NCI-H2196 treated with DMSO at 0.1 percent for 48 hours (cell line): ENCODE measurements at regions not wholly inside any gene's neighbourhood (a gene's known extent, or its start where the extent isn't known, plus 50 kb on each side); places are given as distances from the start of the nearest gene placed in this dataset.
"Not testable (repeated sequence)": the region's sequence is repeated elsewhere in the genome, so short reads cannot be mapped to it uniquely, and the experiment has no call there.

ENCODE experiments used
- DNase-seq: peaks from one replicate; lab custom pipeline; 2025; ENCODE audit not compliant: unreplicated experiment; lab: John Stamatoyannopoulos, UW

DNA sequence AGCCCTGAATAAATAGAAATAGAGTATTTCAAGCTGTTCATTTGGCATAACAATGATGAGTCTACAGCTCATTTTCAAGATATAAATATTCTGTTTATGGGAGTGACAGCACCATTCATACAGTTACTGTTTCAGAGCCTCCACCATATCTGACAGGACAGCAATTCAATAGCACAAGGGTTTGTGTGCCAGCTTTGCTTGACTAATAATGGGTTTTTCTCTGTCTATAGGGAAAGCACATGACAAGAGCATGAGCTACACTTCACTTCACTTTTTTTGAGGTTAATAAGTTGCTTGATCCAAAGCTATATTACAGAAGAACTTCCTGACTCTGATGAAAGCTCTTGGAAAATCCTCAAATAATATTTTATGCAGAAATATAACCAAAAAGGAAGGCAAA, 297.1 kb downstream of the RPIA start:
- DNase-seq = not testable (repeated sequence)

DNA sequence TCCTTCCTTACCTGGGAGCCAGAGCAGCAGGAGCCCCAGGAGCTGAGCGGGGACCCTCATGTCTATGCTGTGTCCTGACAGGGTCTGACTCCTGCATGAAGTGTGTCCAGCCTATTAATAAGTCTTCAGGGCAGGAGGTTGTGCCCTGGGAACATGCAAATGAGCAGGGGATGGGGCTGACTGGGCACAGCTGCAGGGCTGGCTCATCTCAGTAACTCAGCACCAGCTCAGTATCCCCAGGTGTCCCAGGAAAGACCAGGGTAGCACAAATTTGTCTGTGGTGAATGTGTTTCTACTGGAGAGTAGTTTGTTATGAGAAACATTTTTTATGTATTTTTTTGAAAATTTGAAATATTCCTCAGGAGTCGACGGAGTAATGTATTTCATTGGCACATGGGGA, 301.3 kb downstream of the RPIA start:
- DNase-seq = not testable (repeated sequence)

DNA sequence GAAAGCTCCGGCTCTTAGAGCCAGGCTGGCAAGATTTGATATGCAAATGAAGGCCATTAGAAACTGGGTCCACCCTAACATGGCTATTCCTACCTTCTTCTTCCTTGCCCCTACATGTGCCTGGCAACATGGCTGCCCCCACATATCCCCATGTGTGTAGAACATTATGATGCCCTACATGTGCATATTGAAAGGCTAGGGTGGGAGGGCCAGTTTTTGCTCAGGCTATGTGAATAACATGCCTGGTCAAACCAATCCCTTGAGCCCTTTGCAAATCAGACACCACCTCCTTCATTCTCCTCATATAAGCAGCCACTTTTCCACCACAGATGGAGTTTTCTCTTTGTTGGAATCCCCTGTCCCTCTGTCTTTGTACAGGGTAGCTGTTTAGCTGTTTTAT, 303.4 kb downstream of the RPIA start:
- DNase-seq = not testable (repeated sequence)

DNA sequence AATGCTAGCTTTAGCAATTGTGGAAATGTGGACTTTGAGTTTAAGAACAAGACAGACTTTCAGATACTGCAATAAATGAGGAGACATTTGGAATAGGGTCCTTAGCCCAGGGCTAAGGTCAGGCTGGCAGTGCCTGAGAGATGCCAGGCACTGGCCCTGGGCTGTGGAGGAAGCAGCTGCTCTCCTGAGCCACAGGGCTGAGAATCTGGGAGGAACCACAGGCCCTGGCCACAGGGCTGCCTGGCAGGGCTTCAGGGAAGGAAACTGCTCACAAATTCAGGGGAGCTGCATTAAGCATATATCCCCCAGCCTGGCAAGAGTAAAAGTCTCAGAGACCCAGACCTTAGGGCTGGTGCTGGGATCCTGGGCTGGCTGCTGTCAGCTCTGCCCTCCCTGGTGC, 305.1 kb downstream of the RPIA start:
- DNase-seq = not testable (repeated sequence)

DNA sequence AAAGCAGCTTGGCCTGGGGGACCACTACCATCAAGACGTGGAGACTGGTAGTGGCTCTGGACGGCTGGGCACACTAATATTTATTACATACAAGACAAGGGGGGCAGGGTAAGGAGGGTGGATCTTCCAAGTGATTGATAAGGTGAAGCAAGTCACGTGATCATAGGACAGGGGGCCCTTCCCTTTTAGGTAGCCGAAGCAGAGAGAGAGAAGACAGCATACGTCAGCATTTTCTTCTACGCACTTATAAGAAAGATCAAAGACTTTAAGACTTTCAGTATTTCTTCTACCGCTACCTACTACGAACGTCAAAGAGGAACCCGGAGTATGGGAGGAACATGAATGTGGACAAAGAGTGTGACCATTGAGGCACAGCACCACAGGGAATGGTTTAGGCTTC, 307.9 kb downstream of the RPIA start:
- DNase-seq = no peak

DNA sequence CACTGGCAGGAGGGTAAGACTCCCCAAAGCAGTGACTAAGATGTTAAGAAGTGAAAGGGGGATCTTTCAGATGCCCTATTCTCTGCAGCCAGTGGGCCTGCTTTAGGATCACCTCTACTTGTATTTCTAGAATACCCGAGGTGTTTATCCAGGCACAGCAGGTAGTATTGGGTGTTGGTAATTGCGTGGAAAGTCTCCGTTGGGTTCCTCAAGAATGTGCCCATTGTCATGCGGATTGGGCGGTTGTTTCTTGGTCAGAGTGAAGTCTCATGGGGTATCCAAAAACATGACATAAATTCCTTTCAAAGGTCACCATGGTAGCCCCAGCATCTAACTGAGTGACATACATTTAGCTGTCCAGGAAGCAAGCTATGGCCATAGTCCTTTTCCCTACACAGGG, 308.8 kb downstream of the RPIA start:
- DNase-seq = no peak

DNA sequence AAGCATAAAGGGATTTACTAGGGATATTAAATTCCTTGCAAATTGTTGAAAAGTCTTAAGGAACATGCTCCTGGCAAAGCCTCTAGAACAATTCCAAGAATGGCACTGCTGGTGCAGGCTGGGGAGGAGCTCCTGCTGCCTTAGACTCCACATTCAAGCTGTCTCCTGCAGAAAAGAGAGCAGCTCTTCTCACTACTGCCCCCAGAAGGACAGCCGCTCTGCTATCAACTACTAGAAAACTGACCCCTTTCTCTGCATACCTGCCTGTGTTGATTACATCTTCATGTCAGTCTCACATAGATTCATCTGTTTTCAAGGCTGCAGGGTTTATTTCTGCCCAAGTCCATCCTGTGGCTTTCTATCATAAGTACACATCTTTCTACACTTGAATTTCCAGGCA, 312.8 kb downstream of the RPIA start:
- DNase-seq = not testable (repeated sequence)

DNA sequence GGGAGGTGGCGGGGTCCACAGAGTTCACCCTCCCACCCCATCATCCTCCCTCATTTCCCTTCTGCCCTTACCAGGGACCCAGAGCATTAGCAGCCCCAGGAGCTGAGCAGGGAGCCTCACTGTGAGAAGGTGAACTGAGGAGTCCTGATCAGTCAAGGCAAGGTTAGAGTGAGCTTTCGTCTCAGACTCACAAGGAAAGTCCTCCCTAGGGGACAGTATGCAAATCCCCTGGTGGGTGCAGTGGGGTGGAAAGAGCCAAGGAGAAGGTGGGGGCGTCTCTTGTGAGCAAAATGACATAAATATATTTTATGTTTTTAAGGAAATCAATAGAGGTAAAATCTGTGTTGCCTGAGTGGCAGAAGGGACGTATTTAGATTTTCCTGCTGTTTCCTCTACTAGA, 329.1 kb downstream of the RPIA start:
- DNase-seq = not testable (repeated sequence)

DNA sequence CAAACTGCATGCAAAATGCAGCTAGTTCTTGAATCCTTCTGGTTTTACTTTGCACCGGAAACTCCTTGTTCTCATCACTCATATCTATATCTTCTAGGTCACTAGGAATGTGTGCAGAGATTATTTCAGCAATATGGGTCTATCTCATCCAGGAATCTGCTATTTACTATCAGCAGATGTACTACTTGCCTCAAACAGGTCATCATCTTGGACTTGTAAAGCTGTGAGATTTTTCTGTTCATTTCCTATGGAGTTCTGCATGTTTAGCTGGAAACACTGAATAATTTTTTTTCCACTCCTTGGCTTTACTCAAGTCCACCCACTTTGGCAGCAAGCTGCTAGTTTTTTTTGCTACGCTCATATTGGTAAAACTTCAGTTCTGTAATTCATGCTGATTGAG, 334.8 kb downstream of the RPIA start:
- not testable (repeated sequence) for DNase-seq

DNA sequence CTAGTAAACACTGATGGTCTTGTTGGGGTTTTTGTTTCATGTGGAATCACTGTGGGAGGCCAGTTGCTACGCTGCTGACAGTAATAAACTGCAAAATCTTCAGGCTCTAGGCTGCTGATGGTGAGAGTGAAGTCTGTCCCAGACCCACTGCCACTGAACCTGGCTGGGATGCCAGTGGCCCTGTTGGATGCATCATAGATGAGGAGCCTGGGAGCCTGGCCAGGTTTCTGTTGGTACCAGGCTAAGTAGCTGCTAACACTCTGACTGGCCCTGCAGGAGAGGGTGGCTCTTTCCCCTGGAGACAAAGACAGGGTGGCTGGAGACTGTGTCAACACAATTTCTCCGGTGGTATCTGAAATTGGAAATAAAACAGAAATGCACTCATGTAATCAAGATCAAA, 335.6 kb downstream of the RPIA start:
- DNase-seq = not testable (repeated sequence)

DNA sequence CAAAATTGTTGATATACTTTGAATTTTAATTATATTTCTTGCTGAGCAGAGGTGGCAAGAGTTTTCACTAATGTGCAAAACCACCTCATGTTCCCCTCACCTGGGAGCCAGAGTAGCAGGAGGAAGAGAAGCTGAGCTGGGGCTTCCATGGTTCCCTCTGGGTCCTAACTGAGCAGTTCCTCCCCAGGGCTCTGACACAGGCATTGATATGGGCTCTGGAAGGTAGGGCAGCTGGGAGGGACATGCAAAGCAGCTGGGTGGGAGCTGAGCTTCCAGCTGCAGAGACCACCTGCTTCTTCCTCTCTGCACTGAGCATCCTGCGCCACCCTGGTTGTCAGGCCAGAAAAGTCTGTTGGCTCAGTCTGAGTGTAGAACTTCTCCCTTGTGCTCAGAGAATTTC, 336.1 kb downstream of the RPIA start:
- not testable (repeated sequence) for DNase-seq

DNA sequence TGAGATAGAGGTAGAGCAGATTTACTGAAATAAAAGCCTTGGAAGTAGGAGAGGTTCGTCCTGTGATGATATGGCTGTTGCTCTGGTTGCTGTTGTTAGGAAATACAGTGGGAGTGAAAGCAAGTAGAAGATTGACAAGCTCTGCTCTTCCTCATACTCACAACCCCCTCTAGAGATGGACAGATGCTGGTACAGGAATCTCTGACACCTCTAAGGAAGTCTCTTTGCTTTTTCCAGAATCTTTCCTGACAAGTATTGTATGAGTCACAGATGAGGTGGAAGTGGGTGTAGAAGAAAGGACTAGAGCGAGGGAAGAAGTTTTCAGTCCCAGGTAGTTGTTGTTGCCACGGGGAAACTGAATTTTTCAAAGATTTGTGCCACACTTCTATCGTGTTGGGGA, 337.8 kb downstream of the RPIA start:
- not testable (repeated sequence) for DNase-seq

DNA sequence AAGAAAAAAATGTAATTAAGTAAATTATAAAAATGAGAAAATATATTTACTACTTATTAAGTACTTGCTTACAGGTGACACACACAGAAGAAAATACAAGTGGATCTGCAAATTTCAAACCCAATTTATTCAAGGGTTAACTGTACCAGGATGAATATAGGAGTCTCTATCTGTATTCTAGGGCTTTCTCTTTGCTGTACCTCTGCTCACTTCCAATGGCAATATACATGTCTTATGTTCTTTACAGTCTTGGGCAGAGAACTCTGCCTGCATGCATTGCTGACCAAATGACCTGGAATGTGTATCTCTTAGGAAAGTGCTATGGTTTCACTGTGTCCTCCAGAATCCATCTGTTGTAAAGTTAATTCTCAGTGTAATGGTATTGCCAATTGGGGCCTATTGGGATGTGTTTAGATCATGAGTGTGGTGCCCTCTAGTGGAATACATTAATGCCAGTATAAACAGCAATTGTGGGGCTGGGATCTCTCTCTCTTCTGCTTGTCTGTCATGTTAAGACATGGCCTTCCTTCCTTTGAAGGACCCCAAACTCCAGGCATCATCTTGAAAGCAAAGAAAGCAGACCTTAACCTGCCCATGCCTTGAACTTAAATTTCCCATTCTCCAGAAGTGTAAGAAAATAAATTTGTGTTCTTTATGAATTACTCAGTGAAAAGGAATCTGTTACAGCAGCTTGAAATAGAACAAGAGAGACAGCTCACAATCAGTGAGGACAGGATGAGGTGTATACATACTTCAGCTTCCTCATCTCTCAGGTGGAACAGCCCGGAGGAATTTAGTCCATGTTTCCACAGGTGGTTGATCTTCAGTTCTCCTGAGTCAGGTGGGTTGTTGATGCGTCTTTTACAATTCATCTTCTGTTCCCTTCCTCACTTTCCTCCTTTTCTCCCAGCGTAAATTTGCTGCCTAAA, 356.9 kb downstream of the RPIA start:
- DNase-seq = not testable (repeated sequence)

DNA sequence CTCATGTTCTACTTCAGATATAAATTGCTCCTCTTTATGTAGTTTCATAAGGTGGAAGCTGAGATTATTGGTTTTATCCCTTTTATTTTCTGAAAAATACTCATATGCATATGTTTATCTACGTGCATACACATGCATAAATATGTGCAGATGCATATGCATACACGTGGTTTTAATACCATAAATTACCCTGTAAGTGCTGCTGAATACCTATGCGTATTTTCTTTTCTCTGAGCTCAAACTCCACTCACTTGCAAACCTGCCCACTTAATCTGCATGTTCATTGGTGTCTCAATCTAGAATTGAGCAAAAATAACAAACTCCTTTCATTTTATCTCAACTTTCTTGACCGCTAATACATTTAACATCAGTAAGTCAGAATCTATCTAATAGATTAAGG, 367.1 kb downstream of the RPIA start:
- DNase-seq = not testable (repeated sequence)

DNA sequence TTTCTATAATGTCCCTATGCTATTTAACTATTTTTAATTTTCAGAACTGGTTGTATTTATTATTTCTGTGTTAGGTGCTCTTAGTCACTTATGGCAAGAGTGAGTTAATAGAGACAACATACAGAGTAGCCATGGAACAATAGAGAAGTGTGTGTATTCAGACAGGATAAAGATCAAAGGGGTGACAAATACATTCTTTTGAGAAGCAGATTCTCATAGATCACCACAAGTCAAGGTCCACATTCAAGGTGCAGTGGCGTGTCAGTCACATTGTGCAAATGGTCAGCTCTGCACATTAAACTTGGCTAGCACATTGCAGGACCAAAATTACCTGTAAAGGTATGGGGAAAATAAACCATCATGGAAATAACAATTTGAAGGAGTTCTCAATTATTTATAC, 369.7 kb downstream of the RPIA start:
- DNase-seq = not testable (repeated sequence)

DNA sequence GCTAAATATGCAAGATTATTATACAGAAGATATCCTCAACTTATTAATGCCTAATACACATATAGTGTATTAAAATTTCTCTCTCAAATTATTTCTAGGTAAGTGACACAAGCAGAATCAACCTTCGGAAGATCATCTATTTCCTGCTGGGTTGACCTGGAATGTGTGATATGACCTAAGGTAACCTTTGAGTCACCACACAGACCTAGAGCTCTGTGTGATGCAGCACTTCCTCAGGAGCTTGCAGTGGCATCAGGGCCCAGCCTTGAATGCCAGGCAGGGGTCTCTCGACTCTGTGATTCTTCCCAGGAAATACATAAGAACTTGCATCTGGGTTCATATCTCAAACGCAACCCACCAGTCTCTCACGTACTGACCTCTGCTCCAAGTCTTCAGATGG, 385.3 kb downstream of the RPIA start:
- DNase-seq = not testable (repeated sequence)

DNA sequence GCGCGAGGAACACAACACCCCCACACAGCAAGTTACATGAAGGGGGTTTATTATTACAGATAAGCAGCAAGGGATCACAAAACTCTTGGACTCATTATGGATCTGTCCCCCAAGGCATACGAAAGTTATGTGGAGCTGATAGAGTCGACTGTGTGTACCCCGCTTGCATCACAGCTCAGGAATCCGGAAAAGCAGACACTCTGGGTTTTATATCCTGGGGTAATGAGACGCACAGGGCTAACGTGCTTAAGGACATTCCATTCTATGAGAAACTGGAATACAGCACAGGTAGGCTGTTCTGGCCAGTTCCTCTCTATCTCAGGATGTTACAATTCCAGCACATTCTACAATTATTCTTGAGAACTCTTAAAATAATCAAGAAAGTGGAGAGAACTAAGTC, 401.4 kb downstream of the RPIA start:
- not testable (repeated sequence) for DNase-seq

DNA sequence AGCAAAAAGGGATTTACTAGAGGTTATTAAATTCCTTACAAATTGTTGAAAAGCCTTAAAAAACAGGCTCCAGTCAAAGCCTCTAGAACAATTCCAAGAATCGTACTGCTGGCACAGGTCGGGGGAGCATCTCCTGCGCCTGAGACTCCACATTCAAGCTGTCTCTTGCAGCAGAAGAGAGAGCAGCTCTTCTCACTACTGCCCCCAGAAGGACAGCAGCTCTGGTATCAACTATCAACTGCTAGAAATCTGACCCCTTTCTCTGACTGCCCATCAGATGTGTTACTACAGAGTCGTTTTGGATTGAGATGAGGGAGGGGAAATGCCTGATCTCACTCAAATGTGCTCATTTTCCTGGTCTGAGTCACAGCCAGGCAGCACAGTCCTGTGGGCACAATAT, 403.6 kb downstream of the RPIA start:
- DNase-seq = not testable (repeated sequence)

DNA sequence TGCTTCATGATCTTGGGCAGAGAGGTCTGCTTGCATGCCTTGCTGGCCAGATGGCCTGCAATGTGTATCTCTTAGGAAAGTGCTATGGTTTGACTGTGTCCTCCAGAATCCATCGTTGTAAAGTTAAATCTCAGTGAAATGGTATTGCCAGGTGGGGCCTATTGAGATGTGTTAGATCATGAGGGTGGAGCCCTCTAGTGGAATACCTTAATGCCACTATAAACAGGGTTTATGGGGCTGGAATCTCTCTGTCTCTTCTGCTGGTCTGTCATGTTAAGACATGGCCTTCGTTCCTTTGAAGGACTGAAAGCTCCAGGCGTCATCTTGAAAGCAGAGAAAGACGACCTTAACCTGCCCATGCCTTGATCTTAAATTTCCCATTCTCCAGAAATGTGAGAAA, 411.1 kb downstream of the RPIA start:
- not testable (repeated sequence) for DNase-seq

DNA sequence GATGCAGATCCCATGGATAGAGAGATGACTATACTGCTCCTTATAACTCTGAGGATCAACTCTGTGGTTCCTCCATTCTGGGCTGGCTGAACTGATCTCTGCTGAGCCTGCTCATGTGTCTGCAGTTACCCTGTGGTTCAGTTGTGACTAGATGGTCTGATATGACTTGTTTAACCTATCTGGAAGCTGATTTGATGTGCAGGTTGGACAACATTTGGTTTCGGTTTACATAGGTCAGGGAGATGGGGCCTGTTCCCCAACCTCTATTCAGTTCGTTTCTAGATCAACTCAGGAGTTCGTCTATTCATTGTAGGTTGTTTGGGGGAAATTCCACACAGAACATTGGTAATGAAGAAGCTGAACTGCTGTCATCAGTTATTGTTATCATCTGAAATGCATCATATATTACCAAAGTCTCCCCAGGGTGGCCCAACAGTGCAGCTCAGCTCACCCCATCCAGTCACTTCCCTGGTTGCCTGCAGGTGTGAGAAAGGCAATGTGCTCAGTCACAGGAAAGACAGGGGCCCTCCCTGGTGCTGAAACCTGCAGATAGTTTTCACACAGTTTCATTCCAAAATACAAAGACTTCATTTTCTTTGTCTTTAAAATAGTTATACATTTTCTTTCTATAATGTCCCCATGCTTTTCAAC, 415.0 kb downstream of the RPIA start:
- DNase-seq = not testable (repeated sequence)

DNA sequence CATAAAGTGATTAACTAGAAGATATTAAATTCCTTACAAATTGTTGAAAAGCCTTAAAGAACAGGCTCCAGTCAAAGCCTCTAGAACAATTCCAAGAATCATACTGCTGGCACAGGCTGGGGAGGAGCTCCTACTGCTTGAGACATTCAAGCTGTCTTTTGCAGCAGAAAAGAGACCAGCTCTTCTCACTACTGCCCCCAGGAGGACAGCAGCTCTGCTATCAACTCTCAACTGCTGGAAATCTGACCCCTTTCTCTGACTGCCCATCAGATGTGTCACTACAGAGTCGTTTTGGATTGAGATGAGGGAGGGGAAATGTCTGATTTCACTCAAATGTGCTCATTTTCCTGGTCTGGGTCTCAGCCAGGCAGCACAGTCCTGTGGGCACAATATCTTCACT, 421.0 kb downstream of the RPIA start:
- not testable (repeated sequence) for DNase-seq

DNA sequence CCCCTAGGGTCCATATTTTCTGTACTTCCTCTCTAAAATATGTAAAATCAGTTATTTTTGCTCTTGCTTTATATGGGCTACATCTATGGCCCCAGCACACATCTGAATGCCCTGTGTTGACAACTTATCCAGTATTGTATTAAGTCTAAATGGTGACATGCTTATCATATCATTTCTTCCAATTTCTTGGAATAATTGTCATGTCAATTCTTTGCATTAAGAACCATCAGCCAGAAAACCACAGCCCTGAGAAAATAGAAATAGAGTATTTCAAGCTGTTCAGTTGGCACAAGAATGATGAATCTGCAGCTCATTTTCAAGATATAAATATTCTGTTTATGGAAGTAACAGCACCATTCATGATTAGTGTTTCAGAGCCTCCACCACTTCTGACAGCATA, 421.8 kb downstream of the RPIA start:
- not testable (repeated sequence) for DNase-seq
